Lung (tissue), 11 donors: ENCODE measurements at regions not wholly inside any gene's neighbourhood (a gene's known extent, or its start where the extent isn't known, plus 50 kb on each side); places are given as distances from the start of the nearest gene placed in this dataset.

Experiments used
- ATAC-seq: fragments of 200-7000 bp; cut with Tn5 transposase; one replicate; pipeline ENCODE4 v1.9.1; 2020; ENCODE audit warnings: moderate number of reproducible peaks; ENCODE audit not compliant: insufficient read depth, low FRiP score
- DNase-seq, 3 donors: peaks; one replicate each; pipeline ENCODE4 v3.0.0-alpha.2; 2013 to 2017
- H3K27ac ChIP-seq, 2 donors: one replicate each; pipeline ENCODE4 v1.5.1; 2013; ENCODE audit warnings: mild to moderate bottlenecking in 2 of 2, moderate library complexity in 2 of 2, control low read depth in 1 of 2, inconsistent platforms in 1 of 2, low read depth in 1 of 2, low read length in 1 of 2
- H3K27me3 ChIP-seq, 3 donors: one replicate each; pipeline ENCODE4 v1.5.1; 2013; ENCODE audit warnings: low read length in 2 of 3; ENCODE audit not compliant: control insufficient read depth in 3 of 3, insufficient read depth in 3 of 3
- H3K36me3 ChIP-seq, 4 donors: one replicate each; pipeline ENCODE4 v1.5.1; 2013; ENCODE audit warnings: low read length in 4 of 4, mild to moderate bottlenecking in 1 of 4, moderate library complexity in 1 of 4; ENCODE audit not compliant: control insufficient read depth in 4 of 4, insufficient read depth in 4 of 4
- H3K4me1 ChIP-seq, 5 donors: one replicate each; pipeline ENCODE4 v1.5.1; 2013; ENCODE audit warnings: low read length in 5 of 5, mild to moderate bottlenecking in 2 of 5, moderate library complexity in 1 of 5; ENCODE audit not compliant: control insufficient read depth in 5 of 5, insufficient read depth in 5 of 5
- H3K4me3 ChIP-seq: one replicate; pipeline ENCODE4 v1.5.1; 2013; ENCODE audit warnings: mild to moderate bottlenecking, control low read depth, moderate library complexity
- H3K9ac ChIP-seq, 2 donors: one replicate each; pipeline ENCODE4 v1.5.1; 2013; ENCODE audit warnings: low read length in 2 of 2, control low read depth in 1 of 2; ENCODE audit not compliant: insufficient read depth in 1 of 2
- H3K9me3 ChIP-seq, 4 donors: one replicate each; pipeline ENCODE4 v1.5.1; 2013; ENCODE audit warnings: low read length in 3 of 4, mild to moderate bottlenecking in 1 of 4, moderate library complexity in 1 of 4; ENCODE audit not compliant: control insufficient read depth in 4 of 4, insufficient read depth in 3 of 4
- WGBS, 2 donors: extraction: QIAGEN DNeasy Blood & Tissue Kit; methylation state at CpG; one replicate each; pipeline ENCODE4 v1.1.7; 2013; 5-methylcytosine and 5-hydroxymethylcytosine counted together
- TF ChIP-seq, protein P1 (sequence below): IDR thresholded peaks from 2 replicates; pipeline ENCODE4 v1.5.1; 2012; ENCODE audit warnings: mild to moderate bottlenecking; ENCODE audit errors: control extremely low read depth, extremely low read depth
- donor health status: control.
- donor health status: control.
- donor health status: Bipolar disorder and iron deficiency.
- donor health status: healthy.
- donor health status: DM: yes; HTN: yes; CAD: no.

DNA sequence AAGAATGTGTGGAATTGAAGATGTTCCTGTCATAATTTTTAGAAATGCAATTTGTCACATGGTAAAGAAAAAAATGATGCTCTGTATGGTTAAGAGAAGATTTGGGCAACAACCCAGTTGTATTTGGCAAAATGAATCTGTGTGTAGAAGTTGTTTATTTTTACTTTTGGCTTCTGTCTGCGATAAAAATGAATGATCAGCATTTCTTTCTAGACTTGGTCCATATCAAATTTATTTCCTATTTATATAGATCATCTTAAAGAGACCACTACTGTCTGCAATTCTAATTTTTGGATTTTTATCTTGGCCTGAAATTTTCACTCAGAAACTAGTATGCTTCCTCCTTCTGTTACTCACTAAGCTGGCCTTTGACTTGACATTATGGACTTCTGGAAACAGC is 396.9 kb downstream of the FAM47A start:
- H3K27ac ChIP-seq: no peak overlapping the region
- TF ChIP-seq, protein P1, sequence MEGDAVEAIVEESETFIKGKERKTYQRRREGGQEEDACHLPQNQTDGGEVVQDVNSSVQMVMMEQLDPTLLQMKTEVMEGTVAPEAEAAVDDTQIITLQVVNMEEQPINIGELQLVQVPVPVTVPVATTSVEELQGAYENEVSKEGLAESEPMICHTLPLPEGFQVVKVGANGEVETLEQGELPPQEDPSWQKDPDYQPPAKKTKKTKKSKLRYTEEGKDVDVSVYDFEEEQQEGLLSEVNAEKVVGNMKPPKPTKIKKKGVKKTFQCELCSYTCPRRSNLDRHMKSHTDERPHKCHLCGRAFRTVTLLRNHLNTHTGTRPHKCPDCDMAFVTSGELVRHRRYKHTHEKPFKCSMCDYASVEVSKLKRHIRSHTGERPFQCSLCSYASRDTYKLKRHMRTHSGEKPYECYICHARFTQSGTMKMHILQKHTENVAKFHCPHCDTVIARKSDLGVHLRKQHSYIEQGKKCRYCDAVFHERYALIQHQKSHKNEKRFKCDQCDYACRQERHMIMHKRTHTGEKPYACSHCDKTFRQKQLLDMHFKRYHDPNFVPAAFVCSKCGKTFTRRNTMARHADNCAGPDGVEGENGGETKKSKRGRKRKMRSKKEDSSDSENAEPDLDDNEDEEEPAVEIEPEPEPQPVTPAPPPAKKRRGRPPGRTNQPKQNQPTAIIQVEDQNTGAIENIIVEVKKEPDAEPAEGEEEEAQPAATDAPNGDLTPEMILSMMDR: no peak
- H3K9ac ChIP-seq: no peak overlapping the region
- ATAC-seq (no peak), DNase-seq (peak in 1 of 3 donors; percentile 39)
- 63 to 100% methylated on average over 1 of the region's 1 CpG for WGBS, 2 donors
- H3K4me3 ChIP-seq: no peak overlapping the region
- H3K27me3 ChIP-seq: no peaks in the 10 kb centered on the region
- no peaks in the 10 kb centered on the region for H3K36me3 ChIP-seq
- H3K4me1 ChIP-seq: no peaks in the 10 kb centered on the region
- H3K9me3 ChIP-seq: no peaks in the 10 kb centered on the region

DNA sequence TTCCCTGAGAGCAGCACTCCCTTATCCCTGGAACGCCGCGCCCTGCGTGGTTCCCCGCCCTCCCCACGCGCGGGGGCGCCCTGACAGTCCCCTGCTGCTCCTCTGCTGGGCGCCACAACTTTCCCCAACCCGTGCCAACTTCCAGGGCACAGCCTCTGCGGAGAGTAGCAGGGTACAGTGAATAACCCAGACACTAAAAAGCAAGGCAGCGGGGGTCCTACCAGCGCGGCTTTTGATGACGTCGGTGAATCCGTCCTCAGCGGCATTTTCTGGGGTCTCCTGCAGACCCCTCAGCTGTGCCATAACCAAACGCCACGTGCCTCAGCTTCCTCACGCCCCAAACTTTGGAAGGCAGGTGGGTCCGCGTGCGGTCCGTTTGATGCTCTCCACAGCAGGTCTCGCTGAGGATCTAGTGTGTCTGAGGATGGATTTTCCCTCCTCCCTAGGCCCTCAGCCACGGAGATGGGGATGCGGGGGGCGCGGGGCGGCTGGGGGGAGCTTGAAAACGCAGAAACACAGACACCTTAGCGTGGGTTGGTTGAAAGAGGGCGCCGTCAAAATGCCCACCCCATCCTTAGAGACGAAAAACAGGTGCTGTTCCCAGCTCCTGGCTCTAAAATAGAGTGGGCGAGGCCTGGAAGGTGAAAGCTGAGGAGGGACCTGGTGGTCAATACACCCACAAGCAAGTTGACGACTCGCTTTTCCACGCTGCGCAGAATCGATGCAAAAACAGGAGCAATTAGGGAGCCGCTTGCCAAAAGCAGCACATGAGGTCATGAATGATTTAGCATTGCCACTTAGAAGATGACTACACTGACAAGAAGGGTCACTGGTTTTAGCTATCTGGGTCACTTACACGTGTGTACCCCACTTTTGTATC is 405.6 kb downstream of the FAM47A start:
- ATAC-seq (peak; percentile 59), DNase-seq (peak; percentile 0 to 16 (median 15))
- Histone ChIP-seq H3K27me3 (peaks cover 0 to 15% (median 3%) of the 10 kb centered on the region in 3 donors), H3K4me1 (no peaks in the 10 kb centered on the region), H3K27ac (no peak overlapping the region), H3K9ac (no peak overlapping the region), H3K4me3 (no peak overlapping the region), H3K36me3 (no peaks in the 10 kb centered on the region), H3K9me3 (peaks cover 0 to 2% (median 0%) of the 10 kb centered on the region in 4 donors)
- TF ChIP-seq, protein P1: no peak
- 15 to 27% methylated on average over 35 to 45 of the region's 45 CpGs for WGBS, 2 donors

DNA sequence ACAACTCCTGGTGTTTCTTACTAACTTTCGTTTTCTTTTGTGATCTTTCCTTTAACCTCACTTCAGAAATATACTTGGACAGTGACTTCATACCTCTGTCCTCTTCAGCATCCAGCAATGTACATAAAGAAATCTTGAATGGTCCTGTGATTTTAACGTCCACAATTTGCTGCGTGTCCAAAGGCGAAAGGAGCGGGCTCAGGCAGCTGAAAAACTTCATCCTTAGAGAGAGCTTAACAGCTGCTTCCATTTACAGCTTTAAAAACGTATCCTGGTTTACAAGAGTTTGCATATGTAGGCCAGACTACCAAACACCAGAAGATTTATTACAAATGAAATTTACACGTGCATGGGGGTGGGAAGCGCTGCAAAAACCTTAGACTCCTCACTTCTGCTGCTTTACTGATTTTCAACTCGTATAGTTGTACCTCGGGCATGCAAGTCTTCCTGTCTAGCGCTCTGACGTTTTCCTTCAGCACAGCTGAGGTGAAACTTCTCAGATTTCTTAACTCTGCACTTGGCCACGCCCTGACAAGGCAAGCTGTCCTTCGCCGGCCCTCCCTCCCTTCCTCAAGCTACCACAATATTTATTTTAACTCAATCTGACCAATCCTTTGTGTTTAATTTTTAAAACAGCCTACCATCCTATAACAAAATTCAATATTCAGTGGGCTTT is 406.4 kb downstream of the FAM47A start:
- ATAC-seq (peak; percentile 41), DNase-seq (peak; percentile 22 to 69 (median 55))
- WGBS, 2 donors: 2 to 14% methylated on average over 15 of the region's 15 CpGs
- no peaks in the 10 kb centered on the region for H3K4me1 ChIP-seq
- H3K27ac ChIP-seq: no peak overlapping the region
- no peaks in the 10 kb centered on the region for H3K36me3 ChIP-seq
- TF ChIP-seq, protein P1: no peak
- H3K27me3 ChIP-seq: peaks cover 0 to 15% (median 3%) of the 10 kb centered on the region in 3 donors
- H3K4me3 ChIP-seq: no peak overlapping the region
- H3K9ac ChIP-seq: peak overlapping the region in 1 of 2 donors; percentile 70
- H3K9me3 ChIP-seq: peaks cover 0 to 2% (median 0%) of the 10 kb centered on the region in 4 donors
